NT2/D1 (cell line): ENCODE measurements at regions not wholly inside any gene's neighbourhood (a gene's known extent, or its start where the extent isn't known, plus 50 kb on each side); places are given as distances from the start of the nearest gene placed in this dataset.

ENCODE experiments used
- YY1 ChIP-seq: IDR thresholded peaks from 2 replicates; pipeline ENCODE4 v1.6.1; 2011; ENCODE audit not compliant: insufficient read length, insufficient read depth
- ZNF274 ChIP-seq: IDR thresholded peaks from 2 replicates; pipeline ENCODE4 v1.6.1; 2011; ENCODE audit warnings: mild to moderate bottlenecking, low read depth, low read length

DNA sequence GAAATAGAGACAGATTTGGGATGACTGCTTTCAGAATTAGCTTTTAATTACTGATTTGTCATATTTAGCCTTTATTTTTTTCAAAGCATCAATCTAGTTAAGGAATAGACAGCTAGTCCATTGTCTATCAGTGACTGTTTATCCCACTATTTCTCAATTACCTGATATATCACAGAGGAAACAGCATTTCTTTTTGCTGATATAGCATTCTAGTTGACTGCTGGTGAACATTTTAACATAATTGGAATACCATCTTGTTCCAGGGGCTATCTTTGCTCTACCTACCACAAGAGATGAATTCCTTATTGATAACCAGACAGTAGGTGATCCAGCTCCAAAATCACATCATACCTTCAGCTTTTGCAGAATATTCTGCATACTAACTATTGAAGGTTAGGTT is 982.7 kb downstream of the SQOR start:
- TF ChIP-seq ZNF274 (no peak), YY1 (no peak)
